Uterus (tissue), 2 donors: ENCODE measurements at regions not wholly inside any gene's neighbourhood (a gene's known extent, or its start where the extent isn't known, plus 50 kb on each side); places are given as distances from the start of the nearest gene placed in this dataset.

ENCODE experiments used
- POLR2A ChIP-seq, 2 donors: fragments of 450-650 bp; IDR thresholded peaks; one replicate each; pipeline ENCODE4 v1.6.1; 2016; ENCODE audit warnings: antibody characterized with exemption in 2 of 2, mild to moderate bottlenecking in 1 of 2, moderate library complexity in 1 of 2
- TF ChIP-seq, protein P1 (sequence below), 4 experiments: fragments of 200-600 bp in 2 of 4; fragments of 450-650 bp in 2 of 4; sonication (generic) in 2 of 4; IDR thresholded peaks; one replicate each; pipeline ENCODE4 v1.5.1; 2016 to 2019; ENCODE audit warnings: antibody characterized with exemption in 4 of 4, mild to moderate bottlenecking in 2 of 4, moderate library complexity in 1 of 4

DNA sequence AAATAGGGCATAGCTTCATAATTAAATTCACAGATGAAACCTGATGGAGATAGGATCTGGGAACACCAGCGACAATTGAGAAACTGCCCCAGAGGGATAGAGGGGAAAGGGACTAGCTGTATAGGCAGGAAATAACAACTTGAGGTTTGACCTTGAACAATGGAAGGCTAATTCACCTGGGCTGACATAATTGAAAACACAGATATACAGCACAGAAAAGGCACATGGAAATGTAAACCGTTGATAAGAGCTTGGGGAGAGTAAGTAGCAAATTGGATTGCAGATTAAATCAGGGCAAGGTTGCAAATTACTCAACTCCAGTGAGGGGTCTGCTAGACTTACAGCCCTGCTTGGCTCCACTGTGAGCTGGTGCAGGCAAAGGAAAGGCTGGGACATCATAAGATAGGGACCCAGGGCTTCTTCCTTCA is 246.7 kb downstream of the DLEU7 start:
- TF ChIP-seq, protein P1, sequence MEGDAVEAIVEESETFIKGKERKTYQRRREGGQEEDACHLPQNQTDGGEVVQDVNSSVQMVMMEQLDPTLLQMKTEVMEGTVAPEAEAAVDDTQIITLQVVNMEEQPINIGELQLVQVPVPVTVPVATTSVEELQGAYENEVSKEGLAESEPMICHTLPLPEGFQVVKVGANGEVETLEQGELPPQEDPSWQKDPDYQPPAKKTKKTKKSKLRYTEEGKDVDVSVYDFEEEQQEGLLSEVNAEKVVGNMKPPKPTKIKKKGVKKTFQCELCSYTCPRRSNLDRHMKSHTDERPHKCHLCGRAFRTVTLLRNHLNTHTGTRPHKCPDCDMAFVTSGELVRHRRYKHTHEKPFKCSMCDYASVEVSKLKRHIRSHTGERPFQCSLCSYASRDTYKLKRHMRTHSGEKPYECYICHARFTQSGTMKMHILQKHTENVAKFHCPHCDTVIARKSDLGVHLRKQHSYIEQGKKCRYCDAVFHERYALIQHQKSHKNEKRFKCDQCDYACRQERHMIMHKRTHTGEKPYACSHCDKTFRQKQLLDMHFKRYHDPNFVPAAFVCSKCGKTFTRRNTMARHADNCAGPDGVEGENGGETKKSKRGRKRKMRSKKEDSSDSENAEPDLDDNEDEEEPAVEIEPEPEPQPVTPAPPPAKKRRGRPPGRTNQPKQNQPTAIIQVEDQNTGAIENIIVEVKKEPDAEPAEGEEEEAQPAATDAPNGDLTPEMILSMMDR (IDR thresholded peaks at IDR 0.05): no peak
- no peak for TF ChIP-seq POLR2A (IDR thresholded peaks at IDR 0.05)
